ENCODE measurements at regions not wholly inside any gene's neighbourhood (a gene's known extent, or its start where the extent isn't known, plus 50 kb on each side); places are given as distances from the start of the nearest gene placed in this dataset.

GRCh38 chr1:115555446-115555845 lies 86.3 kb upstream of the VANGL1 start:
- no peak for TF ChIP-seq CTCF (IDR thresholded peaks at IDR 0.05)
- TF ChIP-seq EP300 (IDR thresholded peaks at IDR 0.05), result no peak
- TF ChIP-seq POLR2AphosphoS5 (IDR thresholded peaks at IDR 0.05), result no peak
- TF ChIP-seq POLR2A (IDR thresholded peaks at IDR 0.05), result no peak
